GM12873 (cell line): ENCODE measurements at regions not wholly inside any gene's neighbourhood (a gene's known extent, or its start where the extent isn't known, plus 50 kb on each side); places are given as distances from the start of the nearest gene placed in this dataset.

Source experiments
- TF ChIP-seq, protein P1 (sequence below): IDR thresholded peaks from 2 replicates; pipeline ENCODE4 v1.5.1; 2012; ENCODE audit warnings: low read depth, mild to moderate bottlenecking, moderate library complexity, low read length, control low read depth; ENCODE audit not compliant: insufficient read depth; ENCODE audit errors: missing control alignments

DNA sequence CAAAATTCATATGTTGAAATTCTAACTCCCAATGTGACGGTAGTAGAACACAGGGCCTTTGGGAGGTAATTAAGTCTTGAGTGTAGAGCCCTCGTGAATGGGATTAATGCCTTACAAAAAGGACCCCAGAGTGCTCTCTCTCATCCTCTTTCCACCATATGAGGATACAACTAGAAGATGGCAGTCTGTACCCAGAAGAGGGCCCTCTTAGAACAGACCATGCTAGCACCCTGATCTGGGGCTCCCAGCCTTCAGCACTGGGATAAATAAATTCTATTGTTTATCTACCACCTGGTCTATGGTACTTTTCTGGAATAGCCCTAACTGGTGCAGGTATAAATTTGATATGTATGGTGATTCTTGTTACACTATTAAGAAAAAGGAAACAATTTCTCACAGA is 332.3 kb downstream of the BRINP1 start:
- TF ChIP-seq, protein P1, sequence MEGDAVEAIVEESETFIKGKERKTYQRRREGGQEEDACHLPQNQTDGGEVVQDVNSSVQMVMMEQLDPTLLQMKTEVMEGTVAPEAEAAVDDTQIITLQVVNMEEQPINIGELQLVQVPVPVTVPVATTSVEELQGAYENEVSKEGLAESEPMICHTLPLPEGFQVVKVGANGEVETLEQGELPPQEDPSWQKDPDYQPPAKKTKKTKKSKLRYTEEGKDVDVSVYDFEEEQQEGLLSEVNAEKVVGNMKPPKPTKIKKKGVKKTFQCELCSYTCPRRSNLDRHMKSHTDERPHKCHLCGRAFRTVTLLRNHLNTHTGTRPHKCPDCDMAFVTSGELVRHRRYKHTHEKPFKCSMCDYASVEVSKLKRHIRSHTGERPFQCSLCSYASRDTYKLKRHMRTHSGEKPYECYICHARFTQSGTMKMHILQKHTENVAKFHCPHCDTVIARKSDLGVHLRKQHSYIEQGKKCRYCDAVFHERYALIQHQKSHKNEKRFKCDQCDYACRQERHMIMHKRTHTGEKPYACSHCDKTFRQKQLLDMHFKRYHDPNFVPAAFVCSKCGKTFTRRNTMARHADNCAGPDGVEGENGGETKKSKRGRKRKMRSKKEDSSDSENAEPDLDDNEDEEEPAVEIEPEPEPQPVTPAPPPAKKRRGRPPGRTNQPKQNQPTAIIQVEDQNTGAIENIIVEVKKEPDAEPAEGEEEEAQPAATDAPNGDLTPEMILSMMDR = no peak

DNA sequence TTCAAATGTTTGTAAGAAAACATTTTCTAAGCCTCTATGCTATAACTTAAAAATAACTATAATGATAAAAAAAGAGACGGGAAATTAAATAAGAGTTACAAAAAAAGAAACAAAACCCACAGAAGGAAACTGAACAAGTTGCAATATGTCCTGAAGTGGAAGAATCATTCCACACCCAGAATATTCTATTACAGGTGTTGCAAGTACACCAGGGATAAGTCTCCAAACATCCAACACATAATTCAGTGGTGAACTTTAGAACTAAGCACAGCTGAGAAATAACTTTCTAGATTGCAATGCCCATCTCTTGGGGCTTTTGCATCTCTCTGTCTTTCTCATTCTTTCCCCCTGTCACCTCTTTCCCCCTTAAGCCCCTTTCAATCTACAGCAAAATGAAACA is 325.2 kb downstream of the BRINP1 start:
- TF ChIP-seq, protein P1 = no peak

DNA sequence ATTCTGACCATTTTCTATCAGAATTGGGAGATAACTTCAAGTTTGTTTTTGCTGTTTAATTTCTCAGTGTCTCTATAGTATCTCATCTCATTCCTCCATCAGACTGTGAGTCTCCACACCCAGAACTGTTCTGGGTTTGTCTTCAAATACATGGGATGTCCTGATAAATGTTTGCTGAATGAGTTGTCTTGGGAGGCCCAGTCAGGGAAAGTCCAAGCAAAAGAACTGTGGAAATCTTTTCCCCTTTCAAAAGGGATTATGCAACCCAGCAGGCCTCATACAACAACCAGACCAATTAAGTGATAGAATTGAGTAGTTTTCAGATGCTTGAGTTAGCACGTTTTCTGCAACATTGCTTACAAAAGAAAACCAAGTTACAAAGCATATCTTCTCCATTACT is 324.4 kb downstream of the BRINP1 start:
- TF ChIP-seq, protein P1 = no peak

DNA sequence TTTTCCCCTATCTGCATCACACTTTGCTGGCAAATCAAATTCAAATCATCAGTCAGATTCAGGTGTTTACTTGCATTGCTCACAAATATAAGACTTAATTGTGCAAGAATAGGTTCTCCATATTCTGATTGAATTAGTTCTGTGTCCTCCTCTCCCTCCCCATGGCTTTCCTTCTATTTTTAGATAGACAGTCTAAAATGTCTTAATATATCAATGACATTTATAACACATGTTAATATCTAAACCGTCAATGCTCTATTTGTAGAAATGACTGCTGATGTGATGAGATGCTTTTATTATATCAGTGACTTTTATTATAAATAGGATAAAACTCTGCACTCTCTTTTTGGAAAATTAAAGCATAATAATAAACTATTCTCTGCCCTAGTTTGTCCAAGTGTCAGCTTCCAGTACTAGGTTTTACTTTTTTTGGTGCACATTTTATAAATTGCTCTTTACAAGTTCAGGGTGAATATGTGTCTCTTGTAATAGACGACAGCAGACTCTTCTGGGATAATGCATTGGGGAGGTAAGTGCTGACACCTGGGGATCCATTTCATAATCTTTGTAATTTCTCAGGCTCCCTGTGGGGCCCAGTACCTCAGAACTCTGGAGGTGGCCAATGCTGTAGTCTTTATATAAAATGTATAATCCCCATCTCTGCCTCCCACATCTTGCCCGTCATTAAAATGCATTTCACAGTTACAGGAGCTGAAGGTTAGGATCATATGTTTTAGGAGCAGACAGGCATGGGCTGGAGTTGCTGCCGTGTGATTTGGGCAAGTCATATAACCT is 321.5 kb downstream of the BRINP1 start:
- TF ChIP-seq, protein P1 = no peak

DNA sequence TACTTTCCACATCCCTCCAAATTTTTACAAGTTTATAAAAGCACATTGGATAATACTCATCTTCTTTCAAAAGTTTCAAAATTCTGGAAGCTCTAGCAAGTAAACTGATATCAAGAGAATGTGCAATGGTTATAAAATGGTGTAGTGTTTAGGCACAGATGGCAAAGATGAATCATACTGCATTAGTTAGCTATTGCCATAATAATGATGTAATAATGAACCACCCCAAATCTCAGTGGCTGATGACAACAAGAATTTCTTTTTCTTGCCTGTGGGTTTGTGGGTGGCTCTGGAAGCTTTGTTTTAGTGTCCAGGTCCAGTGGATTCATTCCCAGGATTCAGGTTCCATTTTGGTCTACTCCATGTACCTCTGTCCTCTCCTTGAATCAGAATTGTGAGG is 319.0 kb downstream of the BRINP1 start:
- TF ChIP-seq, protein P1 = no peak

DNA sequence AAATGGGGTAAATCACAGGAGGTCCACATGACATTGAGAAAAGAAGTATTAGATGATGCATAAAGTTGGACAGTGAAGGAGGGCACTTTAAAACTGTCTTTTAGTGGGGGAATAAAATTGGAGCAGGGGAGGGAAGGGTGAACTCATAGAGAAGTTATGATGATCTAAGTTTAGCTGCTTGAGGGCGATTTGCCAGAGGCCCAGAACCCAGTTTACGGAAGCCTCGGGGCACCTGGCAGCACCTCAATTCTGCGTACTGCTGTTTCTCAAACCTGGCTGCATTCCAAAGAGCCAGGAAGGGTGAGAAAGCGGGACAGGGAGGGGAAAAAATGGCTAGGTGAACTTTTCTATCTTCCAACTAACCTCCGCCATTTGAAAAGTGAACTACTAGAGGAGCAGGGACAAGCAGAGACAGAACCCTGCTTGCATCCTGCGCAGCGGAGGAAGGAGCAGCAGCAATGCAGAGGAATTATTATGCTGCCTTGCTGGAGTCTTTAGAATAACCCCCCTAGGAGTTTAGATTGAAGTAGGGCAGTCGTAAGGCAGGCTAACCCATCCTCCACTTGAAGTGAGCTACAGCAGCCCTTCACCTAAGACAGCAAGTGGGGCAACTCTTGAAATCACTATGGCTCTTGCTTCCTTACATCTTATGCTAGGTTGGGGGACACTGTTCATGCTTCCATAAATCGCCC is 316.8 kb downstream of the BRINP1 start:
- TF ChIP-seq, protein P1 = no peak

DNA sequence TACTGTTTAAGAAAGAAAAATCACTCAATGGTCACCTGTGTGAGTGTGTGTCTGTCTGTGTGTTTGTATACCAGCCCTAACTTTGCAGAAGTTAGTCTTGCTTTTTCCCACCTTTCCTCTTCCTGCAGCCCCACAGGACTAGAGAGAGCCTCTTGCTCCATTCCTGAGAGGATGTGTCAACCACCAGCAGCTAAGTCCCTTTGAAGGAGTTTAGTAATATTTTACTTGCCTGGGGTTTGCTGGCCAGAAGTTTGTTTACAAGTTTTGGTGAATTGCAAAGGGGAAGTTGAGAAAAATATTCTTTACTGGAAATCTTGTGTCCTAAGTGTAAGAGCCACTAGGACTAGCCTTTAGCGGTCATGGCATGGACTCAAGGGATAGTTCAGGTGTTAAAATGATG is 316.2 kb downstream of the BRINP1 start:
- TF ChIP-seq, protein P1 = no peak
